Transverse colon (tissue), 4 donors: ENCODE measurements at regions not wholly inside any gene's neighbourhood (a gene's known extent, or its start where the extent isn't known, plus 50 kb on each side); places are given as distances from the start of the nearest gene placed in this dataset.

Source experiments
- EP300 ChIP-seq: sonication (generic); formaldehyde crosslinking; IDR thresholded peaks from one replicate; pipeline ENCODE4 v1.6.1; 2017; ENCODE audit warnings: antibody characterized with exemption, low read depth
- POLR2A ChIP-seq: fragments of 450-650 bp; IDR thresholded peaks from one replicate; pipeline ENCODE4 v1.6.1; 2016; ENCODE audit warnings: antibody characterized with exemption, mild to moderate bottlenecking, moderate library complexity
- POLR2AphosphoS5 ChIP-seq, 3 donors: sonication (generic); formaldehyde crosslinking; IDR thresholded peaks; one replicate each; pipeline ENCODE4 v1.6.1; 2016; ENCODE audit warnings: antibody characterized with exemption in 3 of 3
- TF ChIP-seq, protein P1 (sequence below), 5 experiments: fragments of 200-600 bp in 3 of 5; fragments of 450-650 bp in 2 of 5; sonication (generic) in 3 of 5; IDR thresholded peaks; 1 replicate in 2 of 5; 2 replicates in 3 of 5; pipeline ENCODE4 v1.5.1; 2016 to 2017; ENCODE audit warnings: antibody characterized with exemption in 5 of 5, inconsistent platforms in 3 of 5, mild to moderate bottlenecking in 2 of 5, moderate library complexity in 1 of 5

DNA sequence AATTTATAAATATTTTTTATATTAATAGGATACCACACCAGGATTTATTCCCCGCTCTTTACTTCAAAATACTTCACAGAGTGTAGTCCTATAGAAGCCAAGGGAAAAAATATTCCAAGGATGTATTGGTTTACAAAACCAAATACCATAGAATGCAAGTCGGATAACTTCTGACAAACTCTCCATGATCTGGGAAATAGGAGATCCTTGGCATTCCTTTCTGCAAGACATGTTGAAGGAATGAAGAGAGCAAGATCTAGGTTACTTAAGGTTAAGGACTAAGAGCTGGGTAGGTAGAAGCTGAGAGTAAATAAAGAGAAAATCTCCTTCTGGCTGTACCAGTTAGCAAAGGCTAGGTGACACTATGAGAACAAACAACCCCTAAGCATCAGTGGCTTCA lies 141.2 kb downstream of the LRATD1 start:
- TF ChIP-seq POLR2A (no peak), EP300 (no peak), POLR2AphosphoS5 (IDR thresholded peaks at IDR 0.05) (no peak)
- TF ChIP-seq, protein P1, sequence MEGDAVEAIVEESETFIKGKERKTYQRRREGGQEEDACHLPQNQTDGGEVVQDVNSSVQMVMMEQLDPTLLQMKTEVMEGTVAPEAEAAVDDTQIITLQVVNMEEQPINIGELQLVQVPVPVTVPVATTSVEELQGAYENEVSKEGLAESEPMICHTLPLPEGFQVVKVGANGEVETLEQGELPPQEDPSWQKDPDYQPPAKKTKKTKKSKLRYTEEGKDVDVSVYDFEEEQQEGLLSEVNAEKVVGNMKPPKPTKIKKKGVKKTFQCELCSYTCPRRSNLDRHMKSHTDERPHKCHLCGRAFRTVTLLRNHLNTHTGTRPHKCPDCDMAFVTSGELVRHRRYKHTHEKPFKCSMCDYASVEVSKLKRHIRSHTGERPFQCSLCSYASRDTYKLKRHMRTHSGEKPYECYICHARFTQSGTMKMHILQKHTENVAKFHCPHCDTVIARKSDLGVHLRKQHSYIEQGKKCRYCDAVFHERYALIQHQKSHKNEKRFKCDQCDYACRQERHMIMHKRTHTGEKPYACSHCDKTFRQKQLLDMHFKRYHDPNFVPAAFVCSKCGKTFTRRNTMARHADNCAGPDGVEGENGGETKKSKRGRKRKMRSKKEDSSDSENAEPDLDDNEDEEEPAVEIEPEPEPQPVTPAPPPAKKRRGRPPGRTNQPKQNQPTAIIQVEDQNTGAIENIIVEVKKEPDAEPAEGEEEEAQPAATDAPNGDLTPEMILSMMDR (IDR thresholded peaks at IDR 0.05), result no peak
